ENCODE measurements at regions not wholly inside any gene's neighbourhood (a gene's known extent, or its start where the extent isn't known, plus 50 kb on each side); places are given as distances from the start of the nearest gene placed in this dataset.
"Not testable (repeated sequence)": the region's sequence is repeated elsewhere in the genome, so short reads cannot be mapped to it uniquely, and the experiment has no call there.

- FAIRE-seq, result no peak
Observed at GRCh38 chr1:73842436-73842835, 355.5 kb downstream of the LRRIQ3 start.

DNA sequence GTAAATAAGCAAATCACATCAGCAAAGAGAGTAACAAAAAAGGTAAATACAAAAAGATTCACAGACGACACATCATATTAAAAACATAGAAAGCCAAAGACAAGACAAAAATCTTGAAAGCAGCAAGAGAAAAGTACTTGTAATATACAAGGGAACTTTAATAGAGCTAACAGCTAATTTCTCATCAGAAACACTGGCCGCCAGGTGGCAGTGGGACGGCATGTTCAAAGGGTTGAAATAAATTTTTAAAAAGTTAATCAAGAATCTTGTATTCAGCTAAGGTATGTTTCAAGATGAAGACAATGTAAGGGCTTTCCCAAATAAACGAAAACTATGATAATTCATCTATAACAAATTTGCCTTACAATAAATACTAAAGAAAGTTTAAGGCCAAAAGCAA is 358.1 kb downstream of the LRRIQ3 start:
- peak; percentile 68 for FAIRE-seq

DNA sequence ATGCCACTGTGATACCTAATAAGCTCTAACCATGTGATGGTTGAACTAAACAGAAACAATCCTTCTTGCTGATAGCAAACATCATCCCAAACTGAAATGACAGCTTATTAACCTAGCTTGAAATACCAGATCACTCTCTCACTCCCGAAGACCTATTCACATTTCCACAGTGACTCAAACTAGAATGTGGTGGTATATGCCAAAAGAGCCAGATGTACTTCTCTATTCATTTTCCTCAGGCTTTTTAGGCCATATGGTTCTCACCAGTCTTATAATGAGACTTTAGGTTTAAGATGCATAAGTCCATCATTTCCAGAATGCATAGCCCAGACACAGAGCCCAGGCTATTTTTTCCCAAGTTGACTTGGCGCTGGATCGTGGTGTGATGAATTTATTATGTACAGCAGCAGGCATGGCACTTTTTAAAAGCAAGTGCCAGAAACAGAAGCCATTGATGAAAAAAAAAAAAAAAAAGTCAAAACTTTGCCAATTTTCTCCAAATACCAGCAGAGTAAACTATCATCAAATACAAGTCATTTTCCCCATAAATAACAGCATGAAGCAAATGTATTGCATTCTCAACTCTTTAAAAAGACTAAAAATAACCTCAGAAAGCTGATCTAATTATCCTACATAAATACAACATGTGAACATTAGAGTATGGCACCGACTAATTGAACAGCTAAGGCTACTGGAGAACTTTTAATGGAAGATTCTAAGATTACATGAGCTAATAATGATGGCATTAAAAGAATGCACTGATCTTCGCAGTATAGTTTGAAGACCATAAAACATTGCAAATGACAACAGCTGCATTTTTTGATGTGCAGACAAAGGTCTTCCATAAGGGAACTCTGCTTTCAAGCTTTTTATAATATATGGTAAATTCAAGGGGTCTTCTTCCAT is 365.4 kb downstream of the LRRIQ3 start:
- no peak for FAIRE-seq

DNA sequence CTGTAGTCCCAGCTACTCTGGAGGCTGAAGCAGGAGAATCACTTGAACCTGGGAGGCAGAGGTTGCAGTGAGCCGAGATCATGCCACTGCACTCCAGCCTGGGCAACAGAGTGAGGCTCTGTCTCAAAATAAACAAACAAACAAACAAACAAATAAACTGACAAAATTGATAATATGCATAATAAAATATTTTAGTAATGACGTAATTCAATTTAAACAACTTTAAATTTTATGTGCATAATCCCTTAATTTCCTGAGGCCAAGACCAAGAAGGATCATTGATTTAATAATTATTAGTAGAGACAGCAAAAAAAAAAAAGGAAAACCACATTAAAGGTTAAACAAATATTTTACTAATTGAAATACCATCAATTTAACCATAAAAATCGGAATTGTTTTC is 370.7 kb downstream of the LRRIQ3 start:
- FAIRE-seq, result not testable (repeated sequence)

- FAIRE-seq, result no peak
Observed at GRCh38 chr1:73824065-73824464, 373.9 kb downstream of the LRRIQ3 start.

DNA sequence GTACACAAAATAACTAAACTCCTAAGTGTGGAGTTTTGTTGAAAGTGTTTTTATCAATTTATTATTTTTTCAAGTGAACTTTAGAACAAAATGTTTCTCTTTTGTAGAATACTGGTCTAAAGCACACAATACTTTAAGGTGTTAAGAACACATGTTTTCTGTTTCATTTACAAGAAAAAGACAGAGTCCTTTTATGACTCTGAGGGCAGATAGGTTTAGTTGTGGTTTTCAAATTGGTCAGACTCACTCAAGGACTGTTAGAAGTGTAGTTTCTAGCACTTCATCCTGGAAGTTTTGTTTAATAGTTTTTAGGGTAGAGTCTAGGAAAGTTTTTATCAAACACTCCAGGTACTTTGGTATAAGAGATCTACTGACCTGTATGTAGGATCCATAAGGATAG is 376.5 kb downstream of the LRRIQ3 start:
- no peak for FAIRE-seq

DNA sequence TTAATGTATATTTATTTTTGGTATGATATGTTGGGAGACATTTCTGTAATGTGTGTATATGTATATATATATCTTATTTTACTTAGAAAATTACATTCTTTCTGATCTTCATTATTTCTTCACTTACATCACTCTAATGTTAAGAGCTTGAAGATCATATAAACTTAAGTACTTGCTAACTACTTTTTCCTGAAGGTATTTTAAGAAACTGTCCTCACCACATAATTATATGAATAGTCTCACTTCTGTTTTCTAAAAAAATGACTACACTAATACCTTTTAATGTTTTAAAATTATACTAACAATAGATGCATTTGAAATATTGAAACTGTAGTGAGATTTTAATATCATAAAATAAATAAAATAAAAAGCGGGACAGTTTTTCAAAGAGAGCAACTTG is 377.1 kb downstream of the LRRIQ3 start:
- no peak for FAIRE-seq

- FAIRE-seq, result no peak
Observed at GRCh38 chr1:73813716-73814115, 384.3 kb downstream of the LRRIQ3 start.

GRCh38 chr1:73813236-73813635 is 384.7 kb downstream of the LRRIQ3 start:
- no peak for FAIRE-seq

GRCh38 chr1:73811798-73812197 is 386.2 kb downstream of the LRRIQ3 start:
- FAIRE-seq, result no peak

DNA sequence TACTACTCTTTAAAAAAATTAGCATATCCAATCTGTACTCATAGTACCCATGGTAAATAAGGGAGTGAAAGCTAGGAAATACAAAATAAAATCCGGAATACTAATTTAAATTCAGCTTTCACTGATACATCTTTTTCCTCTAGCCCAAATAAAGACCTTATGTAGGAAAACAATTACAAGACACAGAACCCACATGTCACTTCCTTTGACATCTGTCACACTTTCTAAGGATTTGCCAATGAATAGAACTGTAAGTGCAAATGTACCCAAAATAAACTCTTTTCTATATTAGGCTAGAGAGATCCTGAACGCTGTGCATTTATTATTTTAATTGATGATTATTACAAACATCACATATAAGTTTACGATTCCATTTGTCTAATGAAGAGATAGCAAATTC is 393.0 kb downstream of the LRRIQ3 start:
- no peak for FAIRE-seq

DNA sequence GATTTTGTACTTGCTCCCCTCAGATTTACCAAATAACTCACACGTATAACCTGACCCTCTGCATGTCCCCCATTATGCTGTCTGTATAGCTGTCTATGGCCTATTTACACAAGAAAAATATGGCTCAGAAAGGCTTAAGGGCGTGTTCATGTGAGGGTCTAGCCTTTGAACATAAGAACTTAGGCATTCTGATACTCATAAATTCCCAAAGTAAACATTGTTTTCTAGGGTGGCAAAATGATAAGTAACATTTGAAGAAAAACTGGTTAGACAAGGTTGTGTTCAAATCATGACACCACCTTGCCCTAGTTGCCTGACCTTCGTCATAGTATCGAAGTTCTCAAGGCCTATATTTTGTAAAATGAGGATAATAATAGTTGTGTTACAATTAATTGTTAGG is 394.6 kb downstream of the LRRIQ3 start:
- FAIRE-seq, result no peak

GRCh38 chr1:73801912-73802429 is 396.0 kb downstream of the LRRIQ3 start:
- no peak for FAIRE-seq

GRCh38 chr1:73800376-73800775 is 397.6 kb downstream of the LRRIQ3 start:
- no peak for FAIRE-seq

GRCh38 chr1:73789965-73790364 is 408.0 kb downstream of the LRRIQ3 start:
- no peak for FAIRE-seq

DNA sequence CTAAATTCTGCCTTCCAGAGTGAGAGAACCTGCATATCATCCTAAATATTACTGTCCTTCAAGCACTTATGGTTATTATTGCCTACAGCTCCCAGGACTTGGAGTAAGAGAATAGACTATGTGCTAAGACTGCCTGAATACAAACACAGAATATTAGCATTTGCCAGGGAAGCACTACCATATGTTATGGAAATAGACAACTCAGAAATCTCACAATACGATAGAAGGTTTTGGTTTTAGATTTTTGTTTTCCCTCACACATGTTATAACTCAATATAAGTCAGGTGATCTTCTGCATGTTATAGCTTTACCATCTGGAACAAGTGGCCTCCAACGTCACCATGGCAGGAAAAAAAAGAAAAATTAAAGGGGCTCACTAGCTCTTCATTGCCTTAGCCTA is 413.9 kb downstream of the LRRIQ3 start:
- no peak for FAIRE-seq

GRCh38 chr1:73783352-73783751 is 414.6 kb downstream of the LRRIQ3 start:
- FAIRE-seq, result no peak

DNA sequence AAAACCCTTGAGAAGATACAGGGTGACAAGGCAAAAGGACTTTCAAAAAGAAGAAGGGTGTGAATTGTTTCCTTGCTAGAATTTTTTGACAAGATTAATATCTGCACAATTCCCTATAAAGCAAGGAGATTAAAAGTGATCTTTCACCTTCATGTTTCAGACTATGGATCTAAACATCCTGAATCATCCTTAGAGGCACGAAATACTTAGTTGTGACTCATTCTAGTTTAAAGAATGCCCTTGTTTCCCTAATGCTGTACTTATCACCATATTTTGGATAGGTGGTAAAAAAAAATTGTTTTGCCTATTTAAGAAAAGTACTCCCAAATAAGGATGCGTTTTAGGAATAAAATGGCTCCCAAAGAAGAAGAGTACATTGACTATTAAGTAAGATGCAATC is 415.1 kb downstream of the LRRIQ3 start:
- no peak for FAIRE-seq

DNA sequence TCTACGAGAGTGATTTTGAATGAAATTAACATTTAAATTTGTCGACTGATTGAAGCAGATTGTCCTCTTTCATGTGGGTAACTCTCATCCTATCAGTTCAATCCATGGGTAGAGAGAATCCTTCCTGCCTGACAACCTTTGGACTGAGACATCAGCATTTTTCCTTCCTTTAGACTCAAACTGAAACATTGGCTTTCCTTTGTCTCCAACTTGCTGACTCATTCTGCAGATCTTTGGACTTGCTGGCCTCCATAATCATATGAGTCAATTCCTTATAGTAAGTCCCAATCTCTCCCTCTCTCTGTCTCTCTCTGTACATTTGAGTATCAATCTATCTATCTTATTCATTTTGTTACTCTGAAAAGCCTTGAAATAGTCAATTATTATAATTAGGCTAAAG is 416.7 kb downstream of the LRRIQ3 start:
- FAIRE-seq, result no peak

DNA sequence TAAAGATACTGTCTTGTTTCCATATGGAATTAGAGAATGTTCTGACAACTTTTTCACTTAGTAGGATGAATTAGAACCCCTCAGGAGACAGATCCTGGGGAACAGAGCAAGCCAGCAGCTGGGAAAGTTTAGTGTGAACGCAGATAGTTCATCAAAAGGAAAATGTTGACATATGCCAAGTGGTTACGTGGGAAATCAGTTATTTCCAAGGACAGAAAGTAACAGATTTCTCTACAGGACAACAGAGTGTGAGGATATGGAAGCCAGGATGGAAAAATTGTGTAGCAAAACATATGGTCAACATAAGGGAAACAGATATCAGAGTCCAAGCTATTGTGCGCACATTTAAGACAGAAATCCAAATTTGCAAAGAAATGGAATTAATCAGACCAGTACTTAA is 419.5 kb downstream of the LRRIQ3 start:
- FAIRE-seq, result no peak

GRCh38 chr1:73775896-73776295 is 422.1 kb downstream of the LRRIQ3 start:
- FAIRE-seq, result no peak

DNA sequence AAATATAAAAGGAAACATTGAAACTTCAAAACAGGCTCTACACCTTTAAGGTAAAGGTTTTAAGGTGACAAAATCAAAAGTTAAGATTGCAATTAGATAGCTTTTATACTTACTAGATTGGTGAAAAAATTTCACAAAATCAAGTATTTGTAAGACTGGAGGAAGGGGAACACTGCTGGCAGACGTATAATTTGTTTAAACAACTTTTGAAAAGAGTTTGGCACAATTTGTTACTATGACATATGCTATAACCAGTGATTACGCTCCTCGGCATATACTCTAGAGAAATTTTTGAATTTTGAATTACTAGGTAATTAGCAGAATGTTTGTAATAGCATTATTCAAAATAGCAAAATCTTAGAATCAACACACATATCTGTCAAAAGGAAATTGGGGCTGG is 425.0 kb downstream of the LRRIQ3 start:
- FAIRE-seq, result no peak

- no peak for FAIRE-seq
Observed at GRCh38 chr1:73771396-73771795, 426.6 kb downstream of the LRRIQ3 start.

- FAIRE-seq, result no peak
Observed at GRCh38 chr1:73770109-73770905, 427.7 kb downstream of the LRRIQ3 start.

All from G401.6 (cell line).